ENCODE measurements at regions not wholly inside any gene's neighbourhood (a gene's known extent, or its start where the extent isn't known, plus 50 kb on each side); places are given as distances from the start of the nearest gene placed in this dataset.

GRCh38 chr2:163953390-163953907 lies 217.6 kb upstream of the FIGN start:
- TF ChIP-seq POLR2A (IDR thresholded peaks at IDR 0.05) (no peak), POLR2AphosphoS5 (IDR thresholded peaks at IDR 0.05) (no peak)
- TF ChIP-seq, protein P1, sequence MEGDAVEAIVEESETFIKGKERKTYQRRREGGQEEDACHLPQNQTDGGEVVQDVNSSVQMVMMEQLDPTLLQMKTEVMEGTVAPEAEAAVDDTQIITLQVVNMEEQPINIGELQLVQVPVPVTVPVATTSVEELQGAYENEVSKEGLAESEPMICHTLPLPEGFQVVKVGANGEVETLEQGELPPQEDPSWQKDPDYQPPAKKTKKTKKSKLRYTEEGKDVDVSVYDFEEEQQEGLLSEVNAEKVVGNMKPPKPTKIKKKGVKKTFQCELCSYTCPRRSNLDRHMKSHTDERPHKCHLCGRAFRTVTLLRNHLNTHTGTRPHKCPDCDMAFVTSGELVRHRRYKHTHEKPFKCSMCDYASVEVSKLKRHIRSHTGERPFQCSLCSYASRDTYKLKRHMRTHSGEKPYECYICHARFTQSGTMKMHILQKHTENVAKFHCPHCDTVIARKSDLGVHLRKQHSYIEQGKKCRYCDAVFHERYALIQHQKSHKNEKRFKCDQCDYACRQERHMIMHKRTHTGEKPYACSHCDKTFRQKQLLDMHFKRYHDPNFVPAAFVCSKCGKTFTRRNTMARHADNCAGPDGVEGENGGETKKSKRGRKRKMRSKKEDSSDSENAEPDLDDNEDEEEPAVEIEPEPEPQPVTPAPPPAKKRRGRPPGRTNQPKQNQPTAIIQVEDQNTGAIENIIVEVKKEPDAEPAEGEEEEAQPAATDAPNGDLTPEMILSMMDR (IDR thresholded peaks at IDR 0.05): no peak
